Liver (tissue), 8 donors: ENCODE measurements at regions not wholly inside any gene's neighbourhood (a gene's known extent, or its start where the extent isn't known, plus 50 kb on each side); places are given as distances from the start of the nearest gene placed in this dataset.

Experiments used
- DNase-seq: peaks from one replicate; pipeline ENCODE4 v3.0.0-alpha.2; 2017; ENCODE audit warnings: low spot score
- H3K27ac ChIP-seq, 2 donors: one replicate each; pipeline ENCODE4 v1.7.0; 2013; ENCODE audit warnings: inconsistent platforms in 2 of 2, low read length in 2 of 2, control low read depth in 1 of 2, low read depth in 1 of 2, mild to moderate bottlenecking in 1 of 2
- H3K27me3 ChIP-seq, 4 donors: one replicate each; pipeline versions ENCODE4 v1.6.1 to v1.7.0; 2013; ENCODE audit warnings: low read length in 3 of 4, inconsistent platforms in 1 of 4, mild to moderate bottlenecking in 1 of 4, moderate library complexity in 1 of 4; ENCODE audit not compliant: control insufficient read depth in 4 of 4, insufficient read depth in 4 of 4
- H3K36me3 ChIP-seq, 4 donors: one replicate each; pipeline versions ENCODE4 v1.6.1 to v1.7.0; 2013; ENCODE audit warnings: low read length in 3 of 4, mild to moderate bottlenecking in 3 of 4, low read depth in 1 of 4, moderate library complexity in 1 of 4; ENCODE audit not compliant: control insufficient read depth in 4 of 4, insufficient read depth in 3 of 4
- H3K4me1 ChIP-seq, 4 donors: one replicate each; pipeline versions ENCODE4 v1.6.1 to v1.7.0; 2013; ENCODE audit warnings: low read length in 3 of 4, mild to moderate bottlenecking in 3 of 4, moderate library complexity in 1 of 4; ENCODE audit not compliant: control insufficient read depth in 4 of 4, insufficient read depth in 4 of 4
- H3K4me3 ChIP-seq, 3 donors: one replicate each; pipeline versions ENCODE4 v1.6.1 to v1.7.0; 2013; ENCODE audit warnings: low read length in 3 of 3, control low read depth in 1 of 3, low read depth in 1 of 3, mild to moderate bottlenecking in 1 of 3
- H3K9ac ChIP-seq, 2 donors: one replicate each; pipeline ENCODE4 v1.7.0; 2013; ENCODE audit warnings: low read length in 2 of 2, mild to moderate bottlenecking in 2 of 2, moderate library complexity in 2 of 2, control low read depth in 1 of 2, low read depth in 1 of 2
- H3K9me3 ChIP-seq, 4 donors: one replicate each; pipeline versions ENCODE4 v1.6.1 to v1.7.0; 2013; ENCODE audit warnings: low read length in 3 of 4; ENCODE audit not compliant: control insufficient read depth in 4 of 4
- CTCF ChIP-seq: fragments of 150-350 bp; IDR thresholded peaks from 2 replicates; pipeline ENCODE4 v1.5.1; 2017; ENCODE audit warnings: improper control_type of control experiment, low read depth, low read length; ENCODE audit not compliant: missing input control
- EGR1 ChIP-seq, 2 donors: IDR thresholded peaks; 2 replicates each; pipeline ENCODE4 v1.6.1; 2016 to 2018; ENCODE audit warnings: antibody characterized with exemption in 2 of 2, low read depth in 2 of 2
- FOXA1 ChIP-seq: IDR thresholded peaks from 2 replicates; pipeline ENCODE4 v1.6.1; 2016; ENCODE audit warnings: antibody characterized with exemption
- GABPA ChIP-seq, 2 donors: IDR thresholded peaks in 1 of 2; conservative IDR thresholded peaks in 1 of 2; 2 replicates each; pipeline ENCODE4 v1.6.1; 2016; ENCODE audit warnings: antibody characterized with exemption in 2 of 2, mild to moderate bottlenecking in 1 of 2, moderate library complexity in 1 of 2
- HNF4A ChIP-seq, 2 donors: conservative IDR thresholded peaks; 2 replicates each; pipeline ENCODE4 v1.6.1; 2016; ENCODE audit warnings: antibody characterized with exemption in 2 of 2, mild to moderate bottlenecking in 2 of 2
- HNF4G ChIP-seq: IDR thresholded peaks from 2 replicates; pipeline ENCODE4 v1.6.1; 2016; ENCODE audit warnings: antibody characterized with exemption
- JUND ChIP-seq, 2 donors: IDR thresholded peaks; 2 replicates each; pipeline ENCODE4 v1.6.1; 2016; ENCODE audit warnings: antibody characterized with exemption in 2 of 2
- NR2F2 ChIP-seq: IDR thresholded peaks from 2 replicates; pipeline ENCODE4 v1.6.1; 2016; ENCODE audit warnings: antibody characterized with exemption
- RAD21 ChIP-seq, 2 donors: IDR thresholded peaks; 2 replicates each; pipeline ENCODE4 v1.6.1; 2016; ENCODE audit warnings: antibody characterized with exemption in 2 of 2, mild to moderate bottlenecking in 2 of 2
- RXRA ChIP-seq, 2 donors: IDR thresholded peaks; 2 replicates each; pipeline ENCODE4 v1.6.1; 2017 to 2018; ENCODE audit warnings: antibody characterized with exemption in 2 of 2, mild to moderate bottlenecking in 1 of 2
- SP1 ChIP-seq: IDR thresholded peaks from 2 replicates; pipeline ENCODE4 v1.6.1; 2018; ENCODE audit warnings: antibody characterized with exemption, mild to moderate bottlenecking
- TAF1 ChIP-seq: conservative IDR thresholded peaks from 2 replicates; pipeline ENCODE4 v1.6.1; 2016; ENCODE audit warnings: antibody characterized with exemption, mild to moderate bottlenecking
- YY1 ChIP-seq: IDR thresholded peaks from 2 replicates; pipeline ENCODE4 v1.6.1; 2016; ENCODE audit warnings: antibody characterized with exemption, mild to moderate bottlenecking
- WGBS: extraction: QIAGEN DNeasy Blood & Tissue Kit; methylation state at CpG from one replicate; pipeline ENCODE4 v1.1.7; 2013; 5-methylcytosine and 5-hydroxymethylcytosine counted together
- TF ChIP-seq, protein P1 (sequence below): IDR thresholded peaks from 2 replicates; pipeline ENCODE4 v1.6.1; 2016; ENCODE audit warnings: antibody characterized with exemption
- TF ChIP-seq, protein P2 (sequence below): IDR thresholded peaks from 2 replicates; pipeline ENCODE4 v1.6.1; 2016; ENCODE audit warnings: antibody characterized with exemption, mild to moderate bottlenecking
- TF ChIP-seq, protein P3 (sequence below): IDR thresholded peaks from 2 replicates; pipeline ENCODE4 v1.6.1; 2016; ENCODE audit warnings: antibody characterized with exemption
- TF ChIP-seq, protein P4 (sequence below): IDR thresholded peaks from 2 replicates; pipeline ENCODE4 v1.6.1; 2016; ENCODE audit warnings: antibody characterized with exemption
- donor health status: healthy.
- donor health status: healthy.
- donor health status: healthy.
- donor health status: healthy.
- donor health status: healthy.

DNA sequence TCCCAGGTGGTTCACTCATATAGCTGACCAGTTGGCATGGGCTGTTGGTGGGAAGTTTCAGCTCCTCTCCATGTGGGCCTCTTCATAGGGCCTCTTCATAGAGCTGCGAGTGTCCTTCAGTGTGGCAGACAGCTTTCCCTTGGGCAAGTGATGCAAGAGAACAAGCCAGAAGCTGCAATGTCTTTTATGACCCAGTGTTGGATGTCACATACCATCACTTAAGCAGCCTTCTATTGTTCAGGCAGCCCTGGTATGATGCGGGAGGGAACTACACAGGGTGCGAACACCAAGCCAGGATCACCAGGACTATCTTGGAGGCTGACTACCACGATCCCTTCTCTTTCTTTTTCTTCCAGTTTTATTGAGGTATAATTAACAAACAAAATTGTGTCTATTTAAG lies 126.5 kb upstream of the ITGA6 start:
- no peak for TF ChIP-seq TAF1
- no peak for TF ChIP-seq FOXA1
- no peak for TF ChIP-seq YY1
- no peak for TF ChIP-seq HNF4A (conservative IDR thresholded peaks at IDR 0.05)
- TF ChIP-seq CTCF = no peak
- TF ChIP-seq RAD21 (IDR thresholded peaks at IDR 0.05) = no peak
- TF ChIP-seq, protein P1, sequence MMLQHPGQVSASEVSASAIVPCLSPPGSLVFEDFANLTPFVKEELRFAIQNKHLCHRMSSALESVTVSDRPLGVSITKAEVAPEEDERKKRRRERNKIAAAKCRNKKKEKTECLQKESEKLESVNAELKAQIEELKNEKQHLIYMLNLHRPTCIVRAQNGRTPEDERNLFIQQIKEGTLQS = no peak
- TF ChIP-seq JUND (IDR thresholded peaks at IDR 0.05) = no peak
- TF ChIP-seq GABPA (IDR thresholded peaks at IDR 0.05 in 1 of 2, conservative IDR thresholded peaks at IDR 0.05 in 1 of 2) = no peak
- no peaks in the 10 kb centered on the region for H3K9me3 ChIP-seq
- 96% methylated on average over 4 of the region's 4 CpGs for WGBS

GRCh38 chr2:172305066-172305465 lies 122.3 kb upstream of the ITGA6 start:
- Histone ChIP-seq H3K27me3 (no peaks in the 10 kb centered on the region), H3K9ac (no peak overlapping the region), H3K4me1 (no peaks in the 10 kb centered on the region), H3K36me3 (no peaks in the 10 kb centered on the region), H3K27ac (no peak overlapping the region), H3K4me3 (no peak overlapping the region), H3K9me3 (no peaks in the 10 kb centered on the region)
- TF ChIP-seq, protein P2, sequence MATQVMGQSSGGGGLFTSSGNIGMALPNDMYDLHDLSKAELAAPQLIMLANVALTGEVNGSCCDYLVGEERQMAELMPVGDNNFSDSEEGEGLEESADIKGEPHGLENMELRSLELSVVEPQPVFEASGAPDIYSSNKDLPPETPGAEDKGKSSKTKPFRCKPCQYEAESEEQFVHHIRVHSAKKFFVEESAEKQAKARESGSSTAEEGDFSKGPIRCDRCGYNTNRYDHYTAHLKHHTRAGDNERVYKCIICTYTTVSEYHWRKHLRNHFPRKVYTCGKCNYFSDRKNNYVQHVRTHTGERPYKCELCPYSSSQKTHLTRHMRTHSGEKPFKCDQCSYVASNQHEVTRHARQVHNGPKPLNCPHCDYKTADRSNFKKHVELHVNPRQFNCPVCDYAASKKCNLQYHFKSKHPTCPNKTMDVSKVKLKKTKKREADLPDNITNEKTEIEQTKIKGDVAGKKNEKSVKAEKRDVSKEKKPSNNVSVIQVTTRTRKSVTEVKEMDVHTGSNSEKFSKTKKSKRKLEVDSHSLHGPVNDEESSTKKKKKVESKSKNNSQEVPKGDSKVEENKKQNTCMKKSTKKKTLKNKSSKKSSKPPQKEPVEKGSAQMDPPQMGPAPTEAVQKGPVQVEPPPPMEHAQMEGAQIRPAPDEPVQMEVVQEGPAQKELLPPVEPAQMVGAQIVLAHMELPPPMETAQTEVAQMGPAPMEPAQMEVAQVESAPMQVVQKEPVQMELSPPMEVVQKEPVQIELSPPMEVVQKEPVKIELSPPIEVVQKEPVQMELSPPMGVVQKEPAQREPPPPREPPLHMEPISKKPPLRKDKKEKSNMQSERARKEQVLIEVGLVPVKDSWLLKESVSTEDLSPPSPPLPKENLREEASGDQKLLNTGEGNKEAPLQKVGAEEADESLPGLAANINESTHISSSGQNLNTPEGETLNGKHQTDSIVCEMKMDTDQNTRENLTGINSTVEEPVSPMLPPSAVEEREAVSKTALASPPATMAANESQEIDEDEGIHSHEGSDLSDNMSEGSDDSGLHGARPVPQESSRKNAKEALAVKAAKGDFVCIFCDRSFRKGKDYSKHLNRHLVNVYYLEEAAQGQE = no peak
- TF ChIP-seq, protein P3, sequence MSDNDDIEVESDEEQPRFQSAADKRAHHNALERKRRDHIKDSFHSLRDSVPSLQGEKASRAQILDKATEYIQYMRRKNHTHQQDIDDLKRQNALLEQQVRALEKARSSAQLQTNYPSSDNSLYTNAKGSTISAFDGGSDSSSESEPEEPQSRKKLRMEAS = no peak
- TF ChIP-seq HNF4G (no peak), EGR1 (IDR thresholded peaks at IDR 0.05; ENCODE audit: low read depth in 2 of 2) (no peak), FOXA1 (no peak), JUND (IDR thresholded peaks at IDR 0.05) (no peak), TAF1 (no peak), NR2F2 (no peak), YY1 (no peak), GABPA (IDR thresholded peaks at IDR 0.05 in 1 of 2, conservative IDR thresholded peaks at IDR 0.05 in 1 of 2) (no peak), RXRA (IDR thresholded peaks at IDR 0.05) (no peak), SP1 (no peak)
- TF ChIP-seq, protein P4, sequence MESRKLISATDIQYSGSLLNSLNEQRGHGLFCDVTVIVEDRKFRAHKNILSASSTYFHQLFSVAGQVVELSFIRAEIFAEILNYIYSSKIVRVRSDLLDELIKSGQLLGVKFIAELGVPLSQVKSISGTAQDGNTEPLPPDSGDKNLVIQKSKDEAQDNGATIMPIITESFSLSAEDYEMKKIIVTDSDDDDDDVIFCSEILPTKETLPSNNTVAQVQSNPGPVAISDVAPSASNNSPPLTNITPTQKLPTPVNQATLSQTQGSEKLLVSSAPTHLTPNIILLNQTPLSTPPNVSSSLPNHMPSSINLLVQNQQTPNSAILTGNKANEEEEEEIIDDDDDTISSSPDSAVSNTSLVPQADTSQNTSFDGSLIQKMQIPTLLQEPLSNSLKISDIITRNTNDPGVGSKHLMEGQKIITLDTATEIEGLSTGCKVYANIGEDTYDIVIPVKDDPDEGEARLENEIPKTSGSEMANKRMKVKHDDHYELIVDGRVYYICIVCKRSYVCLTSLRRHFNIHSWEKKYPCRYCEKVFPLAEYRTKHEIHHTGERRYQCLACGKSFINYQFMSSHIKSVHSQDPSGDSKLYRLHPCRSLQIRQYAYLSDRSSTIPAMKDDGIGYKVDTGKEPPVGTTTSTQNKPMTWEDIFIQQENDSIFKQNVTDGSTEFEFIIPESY = no peak
- WGBS = 34% methylated on average over 3 of the region's 3 CpGs
- no peak for DNase-seq

More for the DNA sequence above, 126.5 kb upstream of the ITGA6 start:
- Histone ChIP-seq H3K4me1 (no peaks in the 10 kb centered on the region), H3K27ac (no peak overlapping the region), H3K4me3 (no peak overlapping the region), H3K36me3 (no peaks in the 10 kb centered on the region), H3K27me3 (peaks cover 0 to 3% (median 2%) of the 10 kb centered on the region in 4 donors), H3K9ac (no peak overlapping the region)
- no peak for DNase-seq
